Activated CD4-positive, alpha-beta T cell treated with anti-CD3 and anti-CD28 coated beads, Interleukin-2, amount 50 U/mL, for 16 hours (primary cell): ENCODE measurements at regions not wholly inside any gene's neighbourhood (a gene's known extent, or its start where the extent isn't known, plus 50 kb on each side); places are given as distances from the start of the nearest gene placed in this dataset.

Source experiments
- DNase-seq: peaks from one replicate; pipeline ENCODE4 v3.0.0-alpha.2; 2020

GRCh38 chr12:125228519-125229260, 163.5 kb downstream of the AACS start:
- DNase-seq = no peak

GRCh38 chr12:125229878-125230530, 164.8 kb downstream of the AACS start:
- DNase-seq = no peak

GRCh38 chr12:125233319-125233718, 168.1 kb downstream of the AACS start:
- DNase-seq = no peak

- no peak for DNase-seq
Observed at GRCh38 chr12:125239563-125239962, 174.3 kb downstream of the AACS start.

GRCh38 chr12:125240717-125241116, 175.5 kb downstream of the AACS start:
- no peak for DNase-seq

- DNase-seq = no peak
Observed at GRCh38 chr12:125243811-125244210, 178.6 kb downstream of the AACS start.

GRCh38 chr12:125244338-125244737, 179.1 kb downstream of the AACS start:
- no peak for DNase-seq

GRCh38 chr12:125245581-125246557, 180.6 kb downstream of the AACS start:
- DNase-seq = no peak

GRCh38 chr12:125247477-125247876, 182.2 kb downstream of the AACS start:
- no peak for DNase-seq

- DNase-seq = no peak
Observed at GRCh38 chr12:125249066-125249824, 184.0 kb downstream of the AACS start.

- no peak for DNase-seq
Observed at GRCh38 chr12:125249932-125250331, 184.7 kb downstream of the AACS start.

GRCh38 chr12:125254236-125254635, 189.0 kb downstream of the AACS start:
- no peak for DNase-seq

GRCh38 chr12:125254856-125255255, 189.6 kb downstream of the AACS start:
- DNase-seq = no peak

- no peak for DNase-seq
Observed at GRCh38 chr12:125255935-125256633, 190.8 kb downstream of the AACS start.

GRCh38 chr12:125256634-125256936, 191.3 kb downstream of the AACS start:
- no peak for DNase-seq

- no peak for DNase-seq
Observed at GRCh38 chr12:125259178-125259867, 194.1 kb downstream of the AACS start.

GRCh38 chr12:125262851-125263250, 197.6 kb downstream of the AACS start:
- DNase-seq = no peak

GRCh38 chr12:125263385-125263784, 198.2 kb downstream of the AACS start:
- DNase-seq = no peak

GRCh38 chr12:125267114-125267513, 201.9 kb downstream of the AACS start:
- no peak for DNase-seq

GRCh38 chr12:125269276-125269675, 204.0 kb downstream of the AACS start:
- DNase-seq = no peak

GRCh38 chr12:125271892-125272291, 206.7 kb downstream of the AACS start:
- DNase-seq = no peak
